Activated CD4-positive, alpha-beta T cell treated with anti-CD3 and anti-CD28 coated beads for 36 hours (primary cell): ENCODE measurements at regions not wholly inside any gene's neighbourhood (a gene's known extent, or its start where the extent isn't known, plus 50 kb on each side); places are given as distances from the start of the nearest gene placed in this dataset.

Experiments
- ATAC-seq: fragments of 200-7000 bp; cut with Tn5 transposase; one replicate; pipeline ENCODE4 v1.10.0; 2021; ENCODE audit warnings: mild to moderate bottlenecking, moderate library complexity
- CTCF ChIA-PET: fragments of 350-600 bp; sonication (Branson Sonifier 250); formaldehyde crosslinking; loops from one replicate; lab custom pipeline; 2021; ENCODE audit warnings: antibody characterized with exemption; lab: Charles Lee
- POLR2A ChIA-PET: fragments of 350-600 bp; sonication (Branson Sonifier 250); formaldehyde crosslinking; loops from one replicate; lab custom pipeline; 2021; ENCODE audit warnings: antibody characterized with exemption, inconsistent platforms; lab: Charles Lee
- DNase-seq: peaks from one replicate; pipeline ENCODE4 v3.0.0-alpha.2; 2020
- H3K27ac Mint-ChIP-seq: one replicate; pipeline ENCODE4 v1.8.0; 2021; ENCODE audit warnings: mixed read lengths
- H3K27me3 Mint-ChIP-seq: one replicate; pipeline ENCODE4 v1.8.0; 2021; ENCODE audit warnings: mixed read lengths
- H3K36me3 Mint-ChIP-seq: one replicate; pipeline ENCODE4 v1.8.0; 2021; ENCODE audit warnings: low read depth, mixed read lengths
- H3K4me1 Mint-ChIP-seq: one replicate; pipeline ENCODE4 v1.8.0; 2021; ENCODE audit warnings: mixed read lengths
- H3K4me3 Mint-ChIP-seq: one replicate; pipeline ENCODE4 v1.8.0; 2021; ENCODE audit warnings: mild to moderate bottlenecking, moderate library complexity, mixed read lengths
- H3K9me3 Mint-ChIP-seq: one replicate; pipeline ENCODE4 v1.8.0; 2021; ENCODE audit warnings: low read depth, mixed read lengths
- intact Hi-C, 2 experiments: fragments of 100-400 bp; cut with DNase I in 1 of 2; cut with micrococcal nuclease in 1 of 2; formaldehyde crosslinking; loops; one replicate each; pipeline versions ENCODE4 v1.14.2 to v1.15.1; 2022 to 2024; cut with DNase I, micrococcal nuclease

GRCh38 chr12:105803292-105803691 is 335.5 kb downstream of the NUAK1 start:
- ATAC-seq, result no peak
- no peak for DNase-seq
- ChIA-PET CTCF (no interaction called here), POLR2A (no interaction called here)
- Mint-ChIP-seq H3K4me3 (no peak overlapping the region), H3K27ac (no peak overlapping the region), H3K27me3 (peaks cover 2% of the 10 kb centered on the region), H3K36me3 (no peaks in the 10 kb centered on the region), H3K9me3 (no peaks in the 10 kb centered on the region), H3K4me1 (no peaks in the 10 kb centered on the region)
- intact Hi-C loops, result no loop called here

GRCh38 chr12:105804591-105805265 is 334.0 kb downstream of the NUAK1 start:
- intact Hi-C loops, result no loop called here
- DNase-seq (no peak), ATAC-seq (no peak)
- POLR2A ChIA-PET, result no interaction called here
- Mint-ChIP-seq H3K36me3 (no peaks in the 10 kb centered on the region), H3K4me3 (no peak overlapping the region), H3K27me3 (peaks cover 3% of the 10 kb centered on the region), H3K9me3 (no peaks in the 10 kb centered on the region), H3K27ac (no peak overlapping the region), H3K4me1 (no peaks in the 10 kb centered on the region)
- CTCF ChIA-PET, result no interaction called here

- Mint-ChIP-seq H3K36me3 (no peaks in the 10 kb centered on the region), H3K27me3 (peaks cover 3% of the 10 kb centered on the region), H3K27ac (no peak overlapping the region), H3K4me3 (no peak overlapping the region), H3K9me3 (no peaks in the 10 kb centered on the region), H3K4me1 (no peaks in the 10 kb centered on the region)
- POLR2A ChIA-PET, result no interaction called here
- no peak for DNase-seq
- CTCF ChIA-PET, result interaction anchor here (0.6 kb wide), 1 partner anchor 18 kb away, joined by 3 read pairs; no protein-coding TSS in a partner anchor
- no peak for ATAC-seq
- intact Hi-C loops, result no loop called here
Observed at GRCh38 chr12:105805730-105806399, 332.9 kb downstream of the NUAK1 start.

GRCh38 chr12:105806400-105806770 is 332.4 kb downstream of the NUAK1 start:
- intact Hi-C loops, result no loop called here
- no peak for DNase-seq
- Mint-ChIP-seq H3K4me3 (no peak overlapping the region), H3K27ac (no peak overlapping the region), H3K27me3 (peaks cover 3% of the 10 kb centered on the region), H3K36me3 (no peaks in the 10 kb centered on the region), H3K4me1 (no peaks in the 10 kb centered on the region), H3K9me3 (no peaks in the 10 kb centered on the region)
- ChIA-PET POLR2A (no interaction called here), CTCF (interaction anchor here (0.6 kb wide), 1 partner anchor 19 kb away, joined by 3 read pairs; no protein-coding TSS in a partner anchor)
- ATAC-seq, result no peak

- no peak for DNase-seq
- no peak overlapping the region for H3K4me3 Mint-ChIP-seq
- ChIA-PET CTCF (no interaction called here), POLR2A (no interaction called here)
- H3K4me1 Mint-ChIP-seq, result no peaks in the 10 kb centered on the region
- no peaks in the 10 kb centered on the region for H3K9me3 Mint-ChIP-seq
- intact Hi-C loops, result no loop called here
- peaks cover 3% of the 10 kb centered on the region for H3K27me3 Mint-ChIP-seq
- no peaks in the 10 kb centered on the region for H3K36me3 Mint-ChIP-seq
- H3K27ac Mint-ChIP-seq, result no peak overlapping the region
- ATAC-seq, result no peak
Observed at GRCh38 chr12:105812366-105812765, 326.4 kb downstream of the NUAK1 start.

GRCh38 chr12:105813201-105813600 is 325.6 kb downstream of the NUAK1 start:
- Mint-ChIP-seq H3K27ac (no peak overlapping the region), H3K4me3 (no peak overlapping the region), H3K36me3 (no peaks in the 10 kb centered on the region), H3K27me3 (peaks cover 1% of the 10 kb centered on the region), H3K4me1 (no peaks in the 10 kb centered on the region), H3K9me3 (no peaks in the 10 kb centered on the region)
- ChIA-PET POLR2A (no interaction called here), CTCF (interaction anchor here (0.6 kb wide), 1 partner anchor 13 kb away, joined by 3 read pairs; no protein-coding TSS in a partner anchor)
- intact Hi-C loops, result no loop called here
- ATAC-seq (no peak), DNase-seq (no peak)

GRCh38 chr12:105814283-105814682 is 324.5 kb downstream of the NUAK1 start:
- H3K4me3 Mint-ChIP-seq, result no peak overlapping the region
- ATAC-seq (no peak), DNase-seq (no peak)
- no peaks in the 10 kb centered on the region for H3K4me1 Mint-ChIP-seq
- H3K9me3 Mint-ChIP-seq, result no peaks in the 10 kb centered on the region
- H3K27ac Mint-ChIP-seq, result no peak overlapping the region
- POLR2A ChIA-PET, result no interaction called here
- CTCF ChIA-PET, result no interaction called here
- no peaks in the 10 kb centered on the region for H3K36me3 Mint-ChIP-seq
- intact Hi-C loops, result no loop called here
- H3K27me3 Mint-ChIP-seq, result no peaks in the 10 kb centered on the region

GRCh38 chr12:105819549-105819948 is 319.2 kb downstream of the NUAK1 start:
- H3K9me3 Mint-ChIP-seq, result no peaks in the 10 kb centered on the region
- DNase-seq (no peak), ATAC-seq (no peak)
- no peak overlapping the region for H3K27ac Mint-ChIP-seq
- H3K4me3 Mint-ChIP-seq, result no peak overlapping the region
- peaks cover 2% of the 10 kb centered on the region for H3K27me3 Mint-ChIP-seq
- ChIA-PET CTCF (no interaction called here), POLR2A (no interaction called here)
- no peaks in the 10 kb centered on the region for H3K4me1 Mint-ChIP-seq
- intact Hi-C loops, result no loop called here
- no peaks in the 10 kb centered on the region for H3K36me3 Mint-ChIP-seq

GRCh38 chr12:105820429-105821125 is 318.2 kb downstream of the NUAK1 start:
- ChIA-PET CTCF (interaction anchor here (0.7 kb wide), 1 partner anchor 1570 kb away, joined by 4 read pairs; no protein-coding TSS in a partner anchor), POLR2A (no interaction called here)
- Mint-ChIP-seq H3K4me1 (no peaks in the 10 kb centered on the region), H3K4me3 (no peak overlapping the region), H3K27ac (no peak overlapping the region), H3K9me3 (no peaks in the 10 kb centered on the region), H3K27me3 (peaks cover 2% of the 10 kb centered on the region), H3K36me3 (no peaks in the 10 kb centered on the region)
- DNase-seq (no peak), ATAC-seq (no peak)
- intact Hi-C loops, result no loop called here

- H3K9me3 Mint-ChIP-seq, result no peaks in the 10 kb centered on the region
- peaks cover 2% of the 10 kb centered on the region for H3K27me3 Mint-ChIP-seq
- intact Hi-C loops, result no loop called here
- ChIA-PET POLR2A (interaction anchor here (0.6 kb wide), 1 partner anchor 69 kb away, joined by 6 read pairs; no protein-coding TSS in a partner anchor), CTCF (no interaction called here)
- H3K27ac Mint-ChIP-seq, result no peak overlapping the region
- ATAC-seq (no peak), DNase-seq (no peak)
- H3K4me3 Mint-ChIP-seq, result no peak overlapping the region
- H3K4me1 Mint-ChIP-seq, result no peaks in the 10 kb centered on the region
- H3K36me3 Mint-ChIP-seq, result no peaks in the 10 kb centered on the region
Observed at GRCh38 chr12:105822131-105823105, 316.3 kb downstream of the NUAK1 start.

GRCh38 chr12:105823810-105824209 is 314.9 kb downstream of the NUAK1 start:
- no peak overlapping the region for H3K27ac Mint-ChIP-seq
- ChIA-PET POLR2A (no interaction called here), CTCF (no interaction called here)
- ATAC-seq (no peak), DNase-seq (no peak)
- no peaks in the 10 kb centered on the region for H3K36me3 Mint-ChIP-seq
- H3K27me3 Mint-ChIP-seq, result peaks cover 2% of the 10 kb centered on the region
- H3K4me1 Mint-ChIP-seq, result no peaks in the 10 kb centered on the region
- no peak overlapping the region for H3K4me3 Mint-ChIP-seq
- intact Hi-C loops, result no loop called here
- no peaks in the 10 kb centered on the region for H3K9me3 Mint-ChIP-seq
